ENCODE measurements at regions not wholly inside any gene's neighbourhood (a gene's known extent, or its start where the extent isn't known, plus 50 kb on each side); places are given as distances from the start of the nearest gene placed in this dataset.

DNA sequence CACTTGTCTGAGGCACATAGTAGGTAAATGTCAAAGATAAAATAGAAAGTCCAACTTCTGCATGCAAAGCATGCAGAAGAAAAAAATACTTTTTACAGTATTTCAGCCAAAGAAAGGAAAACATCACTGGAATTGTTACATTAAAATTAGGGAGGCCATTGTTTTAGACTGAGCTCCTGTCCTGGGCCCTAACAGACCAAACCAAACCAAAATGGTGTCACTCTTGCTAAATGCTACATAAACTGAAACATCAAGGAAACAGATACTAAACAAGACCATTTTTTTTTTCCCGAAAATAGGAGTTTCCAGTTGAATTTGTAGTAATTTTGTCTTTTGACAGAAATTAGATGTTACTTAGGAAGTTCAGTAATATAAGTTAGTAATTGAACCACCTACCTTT lies 508.8 kb downstream of the DSC3 start:
- FAIRE-seq (no peak), DNase-seq (ENCODE audit: insufficient read length, low spot score) (no peak)
- TF ChIP-seq, protein P1, sequence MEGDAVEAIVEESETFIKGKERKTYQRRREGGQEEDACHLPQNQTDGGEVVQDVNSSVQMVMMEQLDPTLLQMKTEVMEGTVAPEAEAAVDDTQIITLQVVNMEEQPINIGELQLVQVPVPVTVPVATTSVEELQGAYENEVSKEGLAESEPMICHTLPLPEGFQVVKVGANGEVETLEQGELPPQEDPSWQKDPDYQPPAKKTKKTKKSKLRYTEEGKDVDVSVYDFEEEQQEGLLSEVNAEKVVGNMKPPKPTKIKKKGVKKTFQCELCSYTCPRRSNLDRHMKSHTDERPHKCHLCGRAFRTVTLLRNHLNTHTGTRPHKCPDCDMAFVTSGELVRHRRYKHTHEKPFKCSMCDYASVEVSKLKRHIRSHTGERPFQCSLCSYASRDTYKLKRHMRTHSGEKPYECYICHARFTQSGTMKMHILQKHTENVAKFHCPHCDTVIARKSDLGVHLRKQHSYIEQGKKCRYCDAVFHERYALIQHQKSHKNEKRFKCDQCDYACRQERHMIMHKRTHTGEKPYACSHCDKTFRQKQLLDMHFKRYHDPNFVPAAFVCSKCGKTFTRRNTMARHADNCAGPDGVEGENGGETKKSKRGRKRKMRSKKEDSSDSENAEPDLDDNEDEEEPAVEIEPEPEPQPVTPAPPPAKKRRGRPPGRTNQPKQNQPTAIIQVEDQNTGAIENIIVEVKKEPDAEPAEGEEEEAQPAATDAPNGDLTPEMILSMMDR (IDR thresholded peaks at IDR 0.05; ENCODE audit: insufficient read depth, missing control alignments): no peak

DNA sequence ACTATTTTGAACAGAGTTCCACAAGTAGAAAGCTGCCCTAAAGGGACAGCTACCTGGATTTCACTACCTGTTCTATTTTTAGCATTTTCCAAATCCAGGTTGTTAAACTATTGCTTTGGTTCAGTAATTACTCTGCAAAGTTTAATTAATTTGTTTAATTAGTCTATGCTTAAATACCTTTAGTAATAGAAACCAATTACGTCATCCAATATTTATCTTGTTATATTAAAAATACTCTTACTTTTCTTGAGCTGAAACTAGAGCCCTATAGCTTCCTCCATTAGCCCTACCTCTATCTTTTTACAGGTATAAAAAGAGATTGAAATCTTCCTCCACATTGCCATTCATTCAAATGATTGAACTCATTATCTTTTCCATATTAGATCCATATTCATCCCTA lies 514.6 kb downstream of the DSC3 start:
- TF ChIP-seq, protein P1 (IDR thresholded peaks at IDR 0.05; ENCODE audit: insufficient read depth, missing control alignments): no peak
- DNase-seq (ENCODE audit: insufficient read length, low spot score): no peak
- peak; percentile 25 for FAIRE-seq

DNA sequence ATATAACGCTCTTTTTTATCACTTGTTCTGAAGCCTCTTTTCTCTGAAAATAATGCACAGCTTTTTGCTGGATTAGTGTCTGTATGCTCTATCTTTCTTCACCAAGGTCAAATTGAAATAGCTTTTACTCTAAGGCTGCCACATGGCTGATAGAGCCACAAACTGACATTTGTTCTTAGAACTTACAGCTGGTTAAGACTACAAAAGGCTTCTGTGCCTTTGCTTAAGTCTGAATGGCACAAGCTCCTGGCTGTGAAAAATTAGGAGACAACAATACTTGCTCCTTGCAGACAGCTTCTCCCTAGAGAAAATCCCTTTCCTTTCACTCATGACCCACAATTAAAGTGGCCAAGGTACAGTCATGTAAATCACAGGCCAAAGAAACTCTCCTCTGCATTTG lies 515.3 kb downstream of the DSC3 start:
- DNase-seq (ENCODE audit: insufficient read length, low spot score) (no peak), FAIRE-seq (no peak)

DNA sequence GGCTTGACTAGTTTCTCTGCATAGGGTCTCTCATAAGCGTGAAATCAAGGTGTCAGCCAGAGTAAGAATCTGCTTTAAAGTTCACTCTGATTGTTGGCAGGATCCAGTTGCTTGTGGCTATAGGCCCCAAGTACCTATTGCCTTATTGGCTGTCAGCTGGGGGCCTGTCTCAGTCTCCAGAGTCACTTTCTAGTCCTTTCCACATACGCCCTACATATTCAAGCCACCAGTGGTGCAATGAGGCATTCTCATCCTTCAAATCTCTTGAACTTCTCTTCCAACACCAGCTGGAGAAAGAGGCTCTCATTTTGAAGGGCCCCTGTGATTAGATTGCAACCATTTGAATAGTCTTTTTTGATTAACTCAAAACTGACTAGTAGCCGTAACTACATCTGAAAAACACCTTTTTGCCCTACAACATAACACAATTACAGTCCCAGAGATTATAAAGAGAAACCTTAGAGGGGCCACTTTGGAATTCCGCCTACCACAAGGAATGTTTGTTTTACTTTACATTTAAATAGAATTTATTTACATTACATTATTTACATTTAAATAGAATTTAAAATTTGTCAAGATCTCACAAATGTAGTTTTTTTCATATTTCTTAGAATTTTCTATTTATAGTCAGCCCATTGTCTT lies 520.1 kb downstream of the DSC3 start:
- no peak for FAIRE-seq
- no peak for DNase-seq (ENCODE audit: insufficient read length, low spot score)
- TF ChIP-seq, protein P1 (IDR thresholded peaks at IDR 0.05; ENCODE audit: insufficient read depth, missing control alignments): no peak

More for the DNA sequence above, 515.3 kb downstream of the DSC3 start:
- TF ChIP-seq, protein P1 (IDR thresholded peaks at IDR 0.05; ENCODE audit: insufficient read depth, missing control alignments): no peak

DNA sequence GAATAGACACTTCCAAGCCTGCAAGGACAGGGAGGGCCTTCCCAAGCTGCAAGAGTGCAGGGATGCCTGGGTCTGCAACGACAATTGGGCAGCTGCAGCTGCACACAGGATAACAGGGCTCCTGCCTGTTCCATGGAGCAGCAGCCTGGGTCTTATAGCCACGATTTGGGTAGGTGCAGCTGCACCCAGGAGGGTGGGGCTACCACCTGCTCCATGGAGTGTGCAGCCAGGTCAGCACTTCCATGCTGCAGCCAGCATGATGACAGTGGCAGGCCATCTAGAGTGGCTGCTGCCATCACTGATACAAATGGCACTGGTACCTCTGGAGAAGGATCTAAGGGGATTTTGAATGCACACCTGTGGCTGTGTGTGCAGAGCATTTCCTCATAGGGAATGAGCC lies 528.5 kb downstream of the DSC3 start:
- no peak for FAIRE-seq
- TF ChIP-seq, protein P1 (IDR thresholded peaks at IDR 0.05; ENCODE audit: insufficient read depth, missing control alignments): no peak
- DNase-seq (ENCODE audit: insufficient read length, low spot score): no peak

DNA sequence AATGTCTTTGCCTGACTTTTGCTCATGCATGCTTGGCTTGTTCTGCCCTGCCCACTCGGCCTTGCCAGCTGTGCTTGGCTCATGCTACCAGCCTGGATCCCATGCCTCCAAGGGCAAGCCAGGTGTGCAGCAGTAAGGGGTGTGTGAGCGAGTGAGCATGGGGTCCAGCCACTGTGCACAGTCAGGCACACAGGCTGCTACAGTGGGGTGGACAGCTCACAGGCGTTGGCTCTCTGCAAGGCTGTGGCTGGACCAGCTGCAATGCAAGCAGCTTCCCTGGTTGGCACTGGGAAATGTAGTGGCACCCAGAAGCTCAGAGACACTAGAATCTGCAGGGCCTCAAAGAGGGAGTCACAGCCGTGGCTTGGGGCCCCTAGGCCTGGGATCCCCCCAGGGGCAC lies 529.7 kb downstream of the DSC3 start:
- DNase-seq (ENCODE audit: insufficient read length, low spot score): no peak
- TF ChIP-seq, protein P1 (IDR thresholded peaks at IDR 0.05; ENCODE audit: insufficient read depth, missing control alignments): no peak
- no peak for FAIRE-seq

DNA sequence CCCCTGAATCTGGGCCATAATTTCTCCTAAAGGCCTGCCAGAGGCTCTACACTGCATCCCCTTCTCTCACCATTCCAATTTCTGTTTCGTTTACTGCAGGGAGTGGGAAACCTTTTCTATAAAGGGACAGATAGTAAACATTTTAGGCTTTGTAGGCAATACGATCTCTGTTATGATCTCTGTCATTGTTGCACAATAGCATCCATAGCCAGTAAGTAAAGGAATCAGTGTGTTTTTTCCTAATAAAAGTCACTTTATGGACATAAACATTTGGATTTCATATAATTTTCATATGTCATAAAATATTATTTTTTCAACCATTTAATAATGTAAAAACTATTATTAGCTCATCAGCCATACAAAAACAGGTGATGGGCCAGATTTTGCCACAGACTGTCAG lies 531.7 kb downstream of the DSC3 start:
- no peak for DNase-seq (ENCODE audit: insufficient read length, low spot score)
- TF ChIP-seq, protein P1 (IDR thresholded peaks at IDR 0.05; ENCODE audit: insufficient read depth, missing control alignments): no peak
- no peak for FAIRE-seq

All from D721Med (cell line).